IMR-90 (cell line): ENCODE measurements at regions not wholly inside any gene's neighbourhood (a gene's known extent, or its start where the extent isn't known, plus 50 kb on each side); places are given as distances from the start of the nearest gene placed in this dataset.

Experiments
- ATAC-seq: fragments of 200-7000 bp; cut with Tn5 transposase; 2 replicates; pipeline ENCODE4 v1.9.1; 2020; ENCODE audit warnings: low read depth, mild to moderate bottlenecking, moderate library complexity
- BruUV-seq: library from RNA; stranded (reverse); fragments of 400-500 nt; replicated peaks from 2 replicates; lab custom pipeline; 2021; lab: Mats Ljungman, UMichigan
- CTCF ChIA-PET: fragments of 300-600 bp; formaldehyde crosslinking; extraction: SDS; loops from one replicate; lab custom pipeline; 2021; ENCODE audit warnings: antibody characterized with exemption; lab: Yijun Ruan, JAX
- POLR2A ChIA-PET: fragments of 300-600 bp; sonication (Branson Sonifier 250); formaldehyde crosslinking; loops from one replicate; lab custom pipeline; 2022; ENCODE audit warnings: antibody characterized with exemption; ENCODE audit not compliant: unreplicated experiment; lab: Charles Lee
- DNase-seq: peaks from one replicate; pipeline ENCODE4 v3.0.0; 2013
- H2AFZ ChIP-seq: replicated peaks from 2 replicates; pipeline ENCODE3; 2013; ENCODE audit warnings: low read length, mild to moderate bottlenecking; ENCODE audit not compliant: poor library complexity
- H2AK5ac ChIP-seq: 2 replicates; pipeline ENCODE4 v1.6.1; 2013; ENCODE audit warnings: low read depth, low read length, inconsistent platforms
- H2AK9ac ChIP-seq: replicated peaks from 2 replicates; pipeline ENCODE3; 2013; ENCODE audit warnings: mild to moderate bottlenecking, low read depth, low read length, moderate library complexity; ENCODE audit not compliant: poor library complexity
- H2BK120ac ChIP-seq: 2 replicates; pipeline ENCODE4 v1.6.1; 2013; ENCODE audit warnings: low read depth, low read length, inconsistent platforms
- H2BK15ac ChIP-seq: 3 replicates; pipeline ENCODE4 v1.6.1; 2013; ENCODE audit warnings: low read depth, low read length, inconsistent platforms
- H2BK20ac ChIP-seq: 2 replicates; pipeline ENCODE4 v1.6.1; 2013; ENCODE audit warnings: low read depth, mild to moderate bottlenecking, inconsistent platforms, low read length, moderate library complexity
- H2BK5ac ChIP-seq: 2 replicates; pipeline ENCODE4 v1.6.1; 2013; ENCODE audit warnings: mild to moderate bottlenecking, low read depth, low read length, inconsistent platforms; ENCODE audit not compliant: poor library complexity, severe bottlenecking
- H3K14ac ChIP-seq: replicated peaks from 2 replicates; pipeline ENCODE4 v1.6.1; 2013; ENCODE audit warnings: low read depth, low read length, inconsistent platforms
- H3K18ac ChIP-seq: 2 replicates; pipeline ENCODE4 v1.6.1; 2013; ENCODE audit warnings: low read depth, low read length, control low read depth
- H3K23ac ChIP-seq: 2 replicates; pipeline ENCODE4 v1.6.1; 2013; ENCODE audit warnings: low read depth, low read length, inconsistent platforms
- H3K27ac ChIP-seq: 2 replicates; pipeline ENCODE4 v1.5.1; 2013; ENCODE audit warnings: mild to moderate bottlenecking, control low read depth, low read length; ENCODE audit not compliant: insufficient read depth
- H3K27me3 ChIP-seq: 2 replicates; pipeline ENCODE4 v1.6.1; 2013; ENCODE audit warnings: low read length; ENCODE audit not compliant: control insufficient read depth, insufficient read depth
- H3K36me3 ChIP-seq: 2 replicates; pipeline ENCODE4 v1.6.1; 2013; ENCODE audit warnings: low read length, mixed read lengths; ENCODE audit not compliant: control insufficient read depth, insufficient read depth
- H3K4ac ChIP-seq: 2 replicates; pipeline ENCODE4 v1.6.1; 2013; ENCODE audit warnings: low read depth, low read length, inconsistent platforms
- H3K4me1 ChIP-seq: 2 replicates; pipeline ENCODE4 v1.6.1; 2013; ENCODE audit warnings: low read length, mixed read lengths; ENCODE audit not compliant: control insufficient read depth, insufficient read depth
- H3K4me2 ChIP-seq: 2 replicates; pipeline ENCODE4 v1.6.1; 2013; ENCODE audit warnings: low read depth, mild to moderate bottlenecking, control low read depth, low read length, moderate library complexity
- H3K4me3 ChIP-seq: 2 replicates; pipeline ENCODE4 v1.5.1; 2013; ENCODE audit warnings: low read depth, mild to moderate bottlenecking, control low read depth, low read length, moderate library complexity; ENCODE audit not compliant: insufficient read depth
- H3K56ac ChIP-seq: 2 replicates; pipeline ENCODE4 v1.6.1; 2013; ENCODE audit warnings: low read length, inconsistent platforms; ENCODE audit not compliant: insufficient read depth; ENCODE audit errors: extremely low read depth
- H3K79me1 ChIP-seq, 2 experiments: 2 replicates each; pipeline ENCODE4 v1.6.1; 2013; ENCODE audit warnings: low read length in 2 of 2, inconsistent platforms in 1 of 2, low read depth in 1 of 2
- H3K9ac ChIP-seq: 2 replicates; pipeline ENCODE4 v1.6.1; 2013; ENCODE audit warnings: low read depth, low read length, control low read depth
- H3K9me1 ChIP-seq: 2 replicates; pipeline ENCODE4 v1.6.1; 2013; ENCODE audit warnings: low read length, inconsistent platforms; ENCODE audit not compliant: insufficient read depth
- H3K9me3 ChIP-seq: 2 replicates; pipeline ENCODE4 v1.6.1; 2013; ENCODE audit warnings: low read length; ENCODE audit not compliant: control insufficient read depth, insufficient read depth
- H4K20me1 ChIP-seq: 2 replicates; pipeline ENCODE4 v1.6.1; 2013; ENCODE audit warnings: low read length, inconsistent platforms; ENCODE audit not compliant: insufficient read depth
- H4K5ac ChIP-seq: 2 replicates; pipeline ENCODE4 v1.6.1; 2013; ENCODE audit warnings: mild to moderate bottlenecking, low read depth, low read length, control low read depth
- H4K8ac ChIP-seq, 2 experiments: 2 replicates each; pipeline ENCODE4 v1.6.1; 2013; ENCODE audit warnings: low read depth in 2 of 2, low read length in 2 of 2, control low read depth in 1 of 2, inconsistent platforms in 1 of 2
- H4K91ac ChIP-seq: 2 replicates; pipeline ENCODE4 v1.6.1; 2013; ENCODE audit warnings: low read depth, low read length, inconsistent platforms; ENCODE audit not compliant: insufficient read depth
- SMC3 ChIP-seq: fragments of 150-350 bp; IDR thresholded peaks from 2 replicates; pipeline ENCODE4 v1.6.1; 2016; ENCODE audit warnings: low read depth, mild to moderate bottlenecking, antibody characterized with exemption, low read length, moderate library complexity
- WGBS, 2 experiments: methylation state at CpG; one replicate each; pipeline versions ENCODE4 v1.1.5 to v1.1.7; 2013; ENCODE audit warnings: missing lambda C conversion rate in 2 of 2; ENCODE audit not compliant: insufficient read length in 1 of 2; ENCODE audit errors: extremely low coverage in 2 of 2; 5-methylcytosine and 5-hydroxymethylcytosine counted together
- dilution Hi-C: fragments of 300-500 bp; cut with HindIII; formaldehyde crosslinking; loops from one replicate; pipeline ENCODE4 v1.14.3; 2018; ENCODE audit warnings: low sequenced_read_pairs; ENCODE audit not compliant: unreplicated experiment
- in situ Hi-C: fragments of 300-500 bp; cut with MboI; formaldehyde crosslinking; loops from 3 replicates; pipeline ENCODE4 v1.14.3; 2019; ENCODE audit warnings: low sequenced_read_pairs, inconsistent platforms, mixed read lengths
- intact Hi-C: fragments of 100-400 bp; cut with micrococcal nuclease; formaldehyde crosslinking; loops from 2 replicates; pipeline ENCODE4 v1.10.0; 2022

DNA sequence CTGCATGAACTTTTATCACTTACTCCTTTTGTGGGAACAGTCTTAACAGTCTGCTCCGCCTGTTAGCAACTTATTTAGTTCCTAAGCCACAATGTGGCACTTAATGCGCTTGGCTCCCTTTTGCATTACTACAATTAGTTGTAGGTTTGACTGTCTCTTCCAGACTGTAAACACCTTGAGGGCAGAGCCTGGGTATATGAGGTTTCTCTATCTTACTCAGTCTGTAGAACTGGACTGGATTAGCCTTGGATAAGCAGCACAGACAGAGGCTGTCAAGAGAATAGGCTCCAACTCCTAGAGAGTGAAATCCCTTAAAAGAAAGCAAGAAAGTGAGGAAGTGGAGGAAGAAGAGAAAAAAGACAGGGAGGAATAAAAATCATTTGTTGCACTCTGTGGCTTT lies 268.3 kb upstream of the MAF start:
- H4K20me1 ChIP-seq, result no peaks in the 10 kb centered on the region
- H3K18ac ChIP-seq, result no peak overlapping the region
- intact Hi-C loops, result no loop called here
- no peak overlapping the region for H4K91ac ChIP-seq
- TF ChIP-seq SMC3, result no peak
- H3K23ac ChIP-seq, result no peak overlapping the region
- H3K4me1 ChIP-seq, result no peaks in the 10 kb centered on the region
- ChIA-PET CTCF (no interaction called here), POLR2A (no interaction called here)
- H3K27ac ChIP-seq, result no peak overlapping the region
- no peak overlapping the region for H2AK9ac ChIP-seq
- no CpG with 5 or more reads among the region's 2 CpGs for WGBS, 2 experiments
- H3K14ac ChIP-seq, result no peak overlapping the region
- DNase-seq (no peak), ATAC-seq (no peak)
- H3K36me3 ChIP-seq, result no peaks in the 10 kb centered on the region
- H3K9ac ChIP-seq, result no peak overlapping the region
- H4K8ac ChIP-seq, result no peak overlapping the region
- peaks cover 15% of the 10 kb centered on the region for H3K9me3 ChIP-seq
- H4K5ac ChIP-seq, result no peak overlapping the region
- H2BK20ac ChIP-seq, result no peak overlapping the region
- no peak overlapping the region for H3K56ac ChIP-seq
- no peaks in the 10 kb centered on the region for H3K9me1 ChIP-seq
- in situ Hi-C loops, result no loop called here
- H2AFZ ChIP-seq, result no peak overlapping the region
- H2BK5ac ChIP-seq, result no peak overlapping the region
- no peak overlapping the region for H3K4me3 ChIP-seq
- H2BK15ac ChIP-seq, result no peak overlapping the region
- H2BK120ac ChIP-seq, result no peak overlapping the region
- H2AK5ac ChIP-seq, result no peak overlapping the region
- H3K4ac ChIP-seq, result no peak overlapping the region
- H3K4me2 ChIP-seq, result no peak overlapping the region
- BruUV-seq, result no TSS peak
- dilution Hi-C loops, result no loop called here
- H3K27me3 ChIP-seq, result no peaks in the 10 kb centered on the region
- H3K79me1 ChIP-seq, result no peaks in the 10 kb centered on the region
